ENCODE measurements at regions not wholly inside any gene's neighbourhood (a gene's known extent, or its start where the extent isn't known, plus 50 kb on each side); places are given as distances from the start of the nearest gene placed in this dataset.

DNA sequence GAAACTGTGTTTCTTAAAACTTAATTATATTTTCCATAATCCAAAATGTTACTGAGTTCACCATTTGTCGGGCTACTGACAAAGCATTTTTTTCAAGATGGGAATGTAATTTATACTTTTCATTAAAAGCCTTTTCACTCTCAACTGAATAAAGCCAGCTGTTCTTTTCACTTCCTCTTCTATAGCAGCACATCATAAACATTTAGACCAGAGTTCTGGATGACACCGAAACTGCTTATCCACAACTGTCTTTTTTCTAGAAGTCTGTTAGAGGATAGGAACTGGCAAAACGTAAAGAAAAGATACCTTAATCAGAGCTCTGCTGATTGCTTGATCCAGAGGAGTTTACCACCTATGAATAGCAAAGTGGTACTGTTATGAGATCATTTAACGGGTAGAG, 594.7 kb downstream of the ADGRL2 start:
- Histone ChIP-seq H3K9ac (ENCODE audit: low read depth, low read length) (no peak overlapping the region), H4K8ac (ENCODE audit: low read depth in 2 of 2, low read length in 2 of 2) (no peak overlapping the region), H2AK5ac (ENCODE audit: low read depth, low read length) (no peak overlapping the region), H3K18ac (ENCODE audit: low read depth, low read length) (no peak overlapping the region), H3K4me1 (ENCODE audit: control insufficient read depth, insufficient read depth, low read length) (no peaks in the 10 kb centered on the region), H3K4me2 (ENCODE audit: low read depth, low read length) (no peak overlapping the region), H3K27ac (ENCODE audit: insufficient read depth, low read length) (no peak overlapping the region), H4K91ac (ENCODE audit: insufficient read depth, low read depth, low read length) (no peak overlapping the region), H2AK9ac (replicated peaks; ENCODE audit: low read depth, low read length, poor library complexity) (no peak overlapping the region), H3K14ac (replicated peaks; ENCODE audit: low read depth, low read length) (no peak overlapping the region), H2BK20ac (ENCODE audit: low read depth, low read length) (no peak overlapping the region), H4K20me1 (ENCODE audit: insufficient read depth, low read length) (no peaks in the 10 kb centered on the region), H3K36me3 (ENCODE audit: control insufficient read depth, insufficient read depth, low read length) (no peaks in the 10 kb centered on the region), H3K27me3 (ENCODE audit: control insufficient read depth, insufficient read depth, low read length) (no peaks in the 10 kb centered on the region), H3K9me1 (ENCODE audit: insufficient read depth, low read length) (no peaks in the 10 kb centered on the region), H2BK15ac (ENCODE audit: low read depth, low read length) (no peak overlapping the region), H3K4me3 (ENCODE audit: insufficient read depth, low read depth, low read length) (no peak overlapping the region), H3K4ac (ENCODE audit: low read depth, low read length) (no peak overlapping the region), H2BK120ac (ENCODE audit: low read depth, low read length) (no peak overlapping the region), H3K79me1 (ENCODE audit: low read depth in 1 of 2, low read length in 2 of 2) (no peaks in the 10 kb centered on the region), H2BK5ac (ENCODE audit: low read depth, low read length, poor library complexity, severe bottlenecking) (no peak overlapping the region), H3K9me3 (ENCODE audit: control insufficient read depth, insufficient read depth, low read length) (peaks cover 2% of the 10 kb centered on the region; the same call in 1 of the 2 replicates), H2AFZ (replicated peaks; ENCODE audit: low read length, poor library complexity) (no peak overlapping the region), H3K23ac (ENCODE audit: low read depth, low read length) (no peak overlapping the region), H4K5ac (ENCODE audit: low read depth, low read length) (no peak overlapping the region), H3K56ac (ENCODE audit: extremely low read depth, insufficient read depth, low read length) (no peak overlapping the region)
- TF ChIP-seq NFE2L2 (IDR thresholded peaks at IDR 0.05; ENCODE audit: low read depth, low read length) (no peak), RFX5 (IDR thresholded peaks at IDR 0.05; ENCODE audit: low read depth, low read length) (no peak)
- TF ChIP-seq, protein P1, sequence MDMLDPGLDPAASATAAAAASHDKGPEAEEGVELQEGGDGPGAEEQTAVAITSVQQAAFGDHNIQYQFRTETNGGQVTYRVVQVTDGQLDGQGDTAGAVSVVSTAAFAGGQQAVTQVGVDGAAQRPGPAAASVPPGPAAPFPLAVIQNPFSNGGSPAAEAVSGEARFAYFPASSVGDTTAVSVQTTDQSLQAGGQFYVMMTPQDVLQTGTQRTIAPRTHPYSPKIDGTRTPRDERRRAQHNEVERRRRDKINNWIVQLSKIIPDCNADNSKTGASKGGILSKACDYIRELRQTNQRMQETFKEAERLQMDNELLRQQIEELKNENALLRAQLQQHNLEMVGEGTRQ (IDR thresholded peaks at IDR 0.05; ENCODE audit: low read depth, low read length): no peak
- ChIA-PET CTCF (no interaction called here), POLR2A (ENCODE audit: unreplicated experiment) (no interaction called here)
- dilution Hi-C loops (cut with HindIII; ENCODE audit: low sequenced_read_pairs, unreplicated experiment): no loop called here
- intact Hi-C loops (cut with micrococcal nuclease): no loop called here
- no TSS peak for BruUV-seq (replicated peaks)
- ATAC-seq (ENCODE audit: low read depth): no peak
- WGBS, 2 experiments (ENCODE audit: extremely low coverage in 2 of 2, insufficient read length in 1 of 2): no CpG with 5 or more reads among the region's 4 CpGs
- DNase-seq: no peak
- in situ Hi-C loops (cut with MboI; ENCODE audit: low sequenced_read_pairs): no loop called here
